ENCODE measurements at regions not wholly inside any gene's neighbourhood (a gene's known extent, or its start where the extent isn't known, plus 50 kb on each side); places are given as distances from the start of the nearest gene placed in this dataset.

DNA sequence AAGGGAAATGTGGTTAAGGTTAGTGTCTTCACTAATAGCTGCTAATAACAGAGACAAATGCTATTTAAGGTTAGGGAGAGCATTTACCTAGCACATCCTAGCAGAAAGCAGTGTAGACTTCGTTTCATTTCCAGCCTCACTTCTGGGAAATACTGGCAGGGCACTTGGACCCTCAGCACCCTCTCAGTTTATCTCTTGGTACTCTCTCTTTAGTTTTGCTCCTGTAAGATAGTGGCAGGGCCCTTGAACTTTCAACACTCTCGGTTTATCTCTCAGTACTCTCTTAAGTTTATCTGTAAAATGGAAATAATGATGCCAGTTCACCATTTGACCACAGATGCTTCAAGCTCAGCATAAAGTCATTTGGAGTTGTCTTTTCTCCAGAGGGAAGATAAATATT is 118.4 kb downstream of the MBL2 start:
- TF ChIP-seq, protein P1, sequence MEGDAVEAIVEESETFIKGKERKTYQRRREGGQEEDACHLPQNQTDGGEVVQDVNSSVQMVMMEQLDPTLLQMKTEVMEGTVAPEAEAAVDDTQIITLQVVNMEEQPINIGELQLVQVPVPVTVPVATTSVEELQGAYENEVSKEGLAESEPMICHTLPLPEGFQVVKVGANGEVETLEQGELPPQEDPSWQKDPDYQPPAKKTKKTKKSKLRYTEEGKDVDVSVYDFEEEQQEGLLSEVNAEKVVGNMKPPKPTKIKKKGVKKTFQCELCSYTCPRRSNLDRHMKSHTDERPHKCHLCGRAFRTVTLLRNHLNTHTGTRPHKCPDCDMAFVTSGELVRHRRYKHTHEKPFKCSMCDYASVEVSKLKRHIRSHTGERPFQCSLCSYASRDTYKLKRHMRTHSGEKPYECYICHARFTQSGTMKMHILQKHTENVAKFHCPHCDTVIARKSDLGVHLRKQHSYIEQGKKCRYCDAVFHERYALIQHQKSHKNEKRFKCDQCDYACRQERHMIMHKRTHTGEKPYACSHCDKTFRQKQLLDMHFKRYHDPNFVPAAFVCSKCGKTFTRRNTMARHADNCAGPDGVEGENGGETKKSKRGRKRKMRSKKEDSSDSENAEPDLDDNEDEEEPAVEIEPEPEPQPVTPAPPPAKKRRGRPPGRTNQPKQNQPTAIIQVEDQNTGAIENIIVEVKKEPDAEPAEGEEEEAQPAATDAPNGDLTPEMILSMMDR (IDR thresholded peaks at IDR 0.05; ENCODE audit: low read length): no peak
- no peak for TF ChIP-seq EZH2 (IDR thresholded peaks at IDR 0.05; ENCODE audit: borderline replicate concordance, low read length)
